K562 (cell line): ENCODE measurements at regions not wholly inside any gene's neighbourhood (a gene's known extent, or its start where the extent isn't known, plus 50 kb on each side); places are given as distances from the start of the nearest gene placed in this dataset.

ENCODE experiments used
- ARHGAP35 ChIP-seq: fragments of 450-650 bp; IDR thresholded peaks from 2 replicates; pipeline ENCODE4 v1.6.1; 2018; ENCODE audit not compliant: partially characterized antibody
- IFI16 ChIP-seq: fragments of 250-450 bp; sonication (Bioruptor Pico); IDR thresholded peaks from 2 replicates; pipeline ENCODE4 v2.1.2; 2022; ENCODE audit warnings: mild to moderate bottlenecking, inconsistent platforms
- NCOA1 ChIP-seq: fragments of 450-650 bp; IDR thresholded peaks from 2 replicates; pipeline ENCODE4 v1.6.1; 2016; ENCODE audit warnings: low read depth
- PHTF2 ChIP-seq: fragments of 250-450 bp; sonication (Bioruptor Pico); IDR thresholded peaks from 2 replicates; pipeline ENCODE4 v1.5.0; 2021; ENCODE audit warnings: mild to moderate bottlenecking
- SMAD3 ChIP-seq: fragments of 450-650 bp; formaldehyde crosslinking; conservative IDR thresholded peaks from 2 replicates; pipeline ENCODE4 v1.4.0; 2020; ENCODE audit warnings: mild to moderate bottlenecking
- SMARCE1 ChIP-seq: fragments of 450-650 bp; IDR thresholded peaks from 2 replicates; pipeline ENCODE4 v1.7.1; 2016; ENCODE audit warnings: mild to moderate bottlenecking
- TGIF2 ChIP-seq: sonication (generic); formaldehyde crosslinking; IDR thresholded peaks from 2 replicates; pipeline ENCODE4 v1.8.1; 2022; ENCODE audit warnings: mild to moderate bottlenecking, missing genetic modification reagents, moderate library complexity
- THRA ChIP-seq: fragments of 450-650 bp; IDR thresholded peaks from 2 replicates; pipeline ENCODE4 v1.6.1; 2017; ENCODE audit warnings: mild to moderate bottlenecking, moderate library complexity
- ZNF274 ChIP-seq: IDR thresholded peaks from 2 replicates; pipeline ENCODE4 v1.6.1; 2011; ENCODE audit warnings: low read depth, mild to moderate bottlenecking, low read length, moderate library complexity, borderline replicate concordance
- TF ChIP-seq, protein P1 (sequence below), 3 experiments: IDR thresholded peaks in 2 of 3; conservative IDR thresholded peaks in 1 of 3; 2 replicates each; pipeline ENCODE4 v1.5.1; 2011 to 2012; ENCODE audit warnings: low read length in 3 of 3, mild to moderate bottlenecking in 3 of 3, control low read depth in 2 of 3, improper control_type of control experiment in 1 of 3, inconsistent platforms in 1 of 3, low read depth in 1 of 3, mixed read lengths in 1 of 3, moderate library complexity in 1 of 3; ENCODE audit not compliant: insufficient read depth in 2 of 3
- TF ChIP-seq, protein P2 (sequence below): fragments of 450-650 bp; formaldehyde crosslinking; IDR thresholded peaks from 2 replicates; pipeline ENCODE4 v1.4.0; 2020; ENCODE audit warnings: mild to moderate bottlenecking, moderate library complexity
- TF ChIP-seq, protein P3 (sequence below): fragments of 250-450 bp; sonication (Bioruptor Pico); IDR thresholded peaks from 2 replicates; pipeline ENCODE4 v1.4.0; 2020; ENCODE audit warnings: mild to moderate bottlenecking, moderate library complexity
- TF ChIP-seq, protein P4 (sequence below): IDR thresholded peaks from 2 replicates; pipeline ENCODE4 v1.6.1; 2016; ENCODE audit warnings: missing genetic modification characterization, missing compliant biosample characterization
- TF ChIP-seq, protein P5 (sequence below), 2 experiments: fragments of 200-800 bp in 1 of 2; sonication (Bioruptor generic) in 1 of 2; sonication (generic) in 1 of 2; formaldehyde crosslinking in 1 of 2; IDR thresholded peaks in 1 of 2; conservative IDR thresholded peaks in 1 of 2; 2 replicates each; pipeline versions ENCODE4 v1.5.0 to v1.6.1; 2016 to 2020; ENCODE audit warnings: missing compliant biosample characterization in 1 of 2, missing genetic modification characterization in 1 of 2, missing genetic modification reagents in 1 of 2

GRCh38 chr2:161030260-161031063 is 129.8 kb upstream of the TANK start:
- TF ChIP-seq, protein P1, sequence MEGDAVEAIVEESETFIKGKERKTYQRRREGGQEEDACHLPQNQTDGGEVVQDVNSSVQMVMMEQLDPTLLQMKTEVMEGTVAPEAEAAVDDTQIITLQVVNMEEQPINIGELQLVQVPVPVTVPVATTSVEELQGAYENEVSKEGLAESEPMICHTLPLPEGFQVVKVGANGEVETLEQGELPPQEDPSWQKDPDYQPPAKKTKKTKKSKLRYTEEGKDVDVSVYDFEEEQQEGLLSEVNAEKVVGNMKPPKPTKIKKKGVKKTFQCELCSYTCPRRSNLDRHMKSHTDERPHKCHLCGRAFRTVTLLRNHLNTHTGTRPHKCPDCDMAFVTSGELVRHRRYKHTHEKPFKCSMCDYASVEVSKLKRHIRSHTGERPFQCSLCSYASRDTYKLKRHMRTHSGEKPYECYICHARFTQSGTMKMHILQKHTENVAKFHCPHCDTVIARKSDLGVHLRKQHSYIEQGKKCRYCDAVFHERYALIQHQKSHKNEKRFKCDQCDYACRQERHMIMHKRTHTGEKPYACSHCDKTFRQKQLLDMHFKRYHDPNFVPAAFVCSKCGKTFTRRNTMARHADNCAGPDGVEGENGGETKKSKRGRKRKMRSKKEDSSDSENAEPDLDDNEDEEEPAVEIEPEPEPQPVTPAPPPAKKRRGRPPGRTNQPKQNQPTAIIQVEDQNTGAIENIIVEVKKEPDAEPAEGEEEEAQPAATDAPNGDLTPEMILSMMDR (IDR thresholded peaks at IDR 0.05 in 2 of 3, conservative IDR thresholded peaks at IDR 0.05 in 1 of 3; ENCODE audit: insufficient read depth in 2 of 3, low read depth in 1 of 3, low read length in 3 of 3) = no peak
- TF ChIP-seq, protein P2, sequence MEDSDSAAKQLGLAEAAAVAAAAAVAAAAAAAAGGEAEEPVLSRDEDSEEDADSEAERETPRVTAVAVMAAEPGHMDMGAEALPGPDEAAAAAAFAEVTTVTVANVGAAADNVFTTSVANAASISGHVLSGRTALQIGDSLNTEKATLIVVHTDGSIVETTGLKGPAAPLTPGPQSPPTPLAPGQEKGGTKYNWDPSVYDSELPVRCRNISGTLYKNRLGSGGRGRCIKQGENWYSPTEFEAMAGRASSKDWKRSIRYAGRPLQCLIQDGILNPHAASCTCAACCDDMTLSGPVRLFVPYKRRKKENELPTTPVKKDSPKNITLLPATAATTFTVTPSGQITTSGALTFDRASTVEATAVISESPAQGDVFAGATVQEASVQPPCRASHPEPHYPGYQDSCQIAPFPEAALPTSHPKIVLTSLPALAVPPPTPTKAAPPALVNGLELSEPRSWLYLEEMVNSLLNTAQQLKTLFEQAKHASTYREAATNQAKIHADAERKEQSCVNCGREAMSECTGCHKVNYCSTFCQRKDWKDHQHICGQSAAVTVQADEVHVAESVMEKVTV (CRISPR knock-in tag) = no peak
- no peak for TF ChIP-seq NCOA1
- TF ChIP-seq, protein P3, sequence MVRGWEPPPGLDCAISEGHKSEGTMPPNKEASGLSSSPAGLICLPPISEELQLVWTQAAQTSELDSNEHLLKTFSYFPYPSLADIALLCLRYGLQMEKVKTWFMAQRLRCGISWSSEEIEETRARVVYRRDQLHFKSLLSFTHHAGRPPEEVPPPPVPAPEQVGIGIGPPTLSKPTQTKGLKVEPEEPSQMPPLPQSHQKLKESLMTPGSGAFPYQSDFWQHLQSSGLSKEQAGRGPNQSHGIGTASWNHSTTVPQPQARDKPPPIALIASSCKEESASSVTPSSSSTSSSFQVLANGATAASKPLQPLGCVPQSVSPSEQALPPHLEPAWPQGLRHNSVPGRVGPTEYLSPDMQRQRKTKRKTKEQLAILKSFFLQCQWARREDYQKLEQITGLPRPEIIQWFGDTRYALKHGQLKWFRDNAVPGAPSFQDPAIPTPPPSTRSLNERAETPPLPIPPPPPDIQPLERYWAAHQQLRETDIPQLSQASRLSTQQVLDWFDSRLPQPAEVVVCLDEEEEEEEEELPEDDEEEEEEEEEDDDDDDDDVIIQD = no peak
- no peak for TF ChIP-seq TGIF2
- TF ChIP-seq ARHGAP35 = no peak
- TF ChIP-seq, protein P4, sequence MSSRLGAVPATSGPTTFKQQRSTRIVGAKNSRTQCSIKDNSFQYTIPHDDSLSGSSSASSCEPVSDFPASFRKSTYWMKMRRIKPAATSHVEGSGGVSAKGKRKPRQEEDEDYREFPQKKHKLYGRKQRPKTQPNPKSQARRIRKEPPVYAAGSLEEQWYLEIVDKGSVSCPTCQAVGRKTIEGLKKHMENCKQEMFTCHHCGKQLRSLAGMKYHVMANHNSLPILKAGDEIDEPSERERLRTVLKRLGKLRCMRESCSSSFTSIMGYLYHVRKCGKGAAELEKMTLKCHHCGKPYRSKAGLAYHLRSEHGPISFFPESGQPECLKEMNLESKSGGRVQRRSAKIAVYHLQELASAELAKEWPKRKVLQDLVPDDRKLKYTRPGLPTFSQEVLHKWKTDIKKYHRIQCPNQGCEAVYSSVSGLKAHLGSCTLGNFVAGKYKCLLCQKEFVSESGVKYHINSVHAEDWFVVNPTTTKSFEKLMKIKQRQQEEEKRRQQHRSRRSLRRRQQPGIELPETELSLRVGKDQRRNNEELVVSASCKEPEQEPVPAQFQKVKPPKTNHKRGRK (tag) = no peak
- no peak for TF ChIP-seq THRA
- TF ChIP-seq SMARCE1 = no peak
- TF ChIP-seq SMAD3 (CRISPR knock-in tag) = no peak
- no peak for TF ChIP-seq ZNF274
- TF ChIP-seq, protein P5, sequence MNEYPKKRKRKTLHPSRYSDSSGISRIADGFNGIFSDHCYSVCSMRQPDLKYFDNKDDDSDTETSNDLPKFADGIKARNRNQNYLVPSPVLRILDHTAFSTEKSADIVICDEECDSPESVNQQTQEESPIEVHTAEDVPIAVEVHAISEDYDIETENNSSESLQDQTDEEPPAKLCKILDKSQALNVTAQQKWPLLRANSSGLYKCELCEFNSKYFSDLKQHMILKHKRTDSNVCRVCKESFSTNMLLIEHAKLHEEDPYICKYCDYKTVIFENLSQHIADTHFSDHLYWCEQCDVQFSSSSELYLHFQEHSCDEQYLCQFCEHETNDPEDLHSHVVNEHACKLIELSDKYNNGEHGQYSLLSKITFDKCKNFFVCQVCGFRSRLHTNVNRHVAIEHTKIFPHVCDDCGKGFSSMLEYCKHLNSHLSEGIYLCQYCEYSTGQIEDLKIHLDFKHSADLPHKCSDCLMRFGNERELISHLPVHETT (CRISPR knock-in tag; conservative IDR thresholded peaks at IDR 0.05 in 1 of 2, IDR thresholded peaks at IDR 0.05 in 1 of 2) = no peak
- no peak for TF ChIP-seq IFI16 (CRISPR knock-in tag)
- no peak for TF ChIP-seq PHTF2 (CRISPR knock-in tag)
